ENCODE measurements at regions not wholly inside any gene's neighbourhood (a gene's known extent, or its start where the extent isn't known, plus 50 kb on each side); places are given as distances from the start of the nearest gene placed in this dataset.
"Not testable (repeated sequence)": the region's sequence is repeated elsewhere in the genome, so short reads cannot be mapped to it uniquely, and the experiment has no call there.

GRCh38 chr10:31125789-31126188 lies 94.1 kb upstream of the ZNF438 start:
- no peak for DNase-seq

- DNase-seq, result no peak
These were observed 94.9 kb upstream of the ZNF438 start for GRCh38 chr10:31126593-31126992.

- DNase-seq, result no peak
These were observed 96.9 kb upstream of the ZNF438 start for GRCh38 chr10:31128536-31128935.

- no peak for DNase-seq
These were observed 97.6 kb upstream of the ZNF438 start for GRCh38 chr10:31129271-31129670.

GRCh38 chr10:31129880-31130405 lies 98.3 kb upstream of the ZNF438 start:
- DNase-seq, result no peak

GRCh38 chr10:31130406-31130805 lies 98.7 kb upstream of the ZNF438 start:
- DNase-seq, result no peak

- no peak for DNase-seq
These were observed 99.6 kb upstream of the ZNF438 start for GRCh38 chr10:31131251-31131650.

- DNase-seq, result no peak
These were observed 101.1 kb upstream of the ZNF438 start for GRCh38 chr10:31132681-31133244.

- no peak for DNase-seq
These were observed 101.7 kb upstream of the ZNF438 start for GRCh38 chr10:31133251-31133791.

GRCh38 chr10:31133792-31134310 lies 102.2 kb upstream of the ZNF438 start:
- DNase-seq, result peak; percentile 79

- DNase-seq, result peak; percentile 45
These were observed 102.8 kb upstream of the ZNF438 start for GRCh38 chr10:31134311-31134952.

- DNase-seq, result no peak
These were observed 103.5 kb upstream of the ZNF438 start for GRCh38 chr10:31135171-31135570.

- DNase-seq, result not testable (repeated sequence)
These were observed 104.1 kb upstream of the ZNF438 start for GRCh38 chr10:31135791-31136190.

- DNase-seq, result no peak
These were observed 104.7 kb upstream of the ZNF438 start for GRCh38 chr10:31136386-31136785.

GRCh38 chr10:31136930-31137885 lies 105.5 kb upstream of the ZNF438 start:
- DNase-seq, result no peak

GRCh38 chr10:31138026-31138553 lies 106.4 kb upstream of the ZNF438 start:
- DNase-seq, result no peak

- no peak for DNase-seq
These were observed 107.8 kb upstream of the ZNF438 start for GRCh38 chr10:31139497-31139896.

- DNase-seq, result no peak
These were observed 109.1 kb upstream of the ZNF438 start for GRCh38 chr10:31140716-31141115.

GRCh38 chr10:31142026-31142425 lies 110.4 kb upstream of the ZNF438 start:
- DNase-seq, result no peak

- DNase-seq, result no peak
These were observed 111.8 kb upstream of the ZNF438 start for GRCh38 chr10:31143331-31143935.

- DNase-seq, result no peak
These were observed 114.3 kb upstream of the ZNF438 start for GRCh38 chr10:31145986-31146385.

- DNase-seq, result no peak
These were observed 115.0 kb upstream of the ZNF438 start for GRCh38 chr10:31146491-31147209.
